22Rv1 (cell line): ENCODE measurements at regions not wholly inside any gene's neighbourhood (a gene's known extent, or its start where the extent isn't known, plus 50 kb on each side); places are given as distances from the start of the nearest gene placed in this dataset.
"Not testable (repeated sequence)": the region's sequence is repeated elsewhere in the genome, so short reads cannot be mapped to it uniquely, and the experiment has no call there.

Source experiments
- H3K27ac ChIP-seq: fragments of 450-650 bp; 2 replicates; pipeline ENCODE4 v1.5.1; 2017
- ZFX ChIP-seq: fragments of 450-650 bp; IDR thresholded peaks from 2 replicates; pipeline ENCODE4 v1.6.1; 2017; ENCODE audit warnings: antibody characterized with exemption, borderline replicate concordance
- TF ChIP-seq, protein P1 (sequence below): fragments of 450-650 bp; IDR thresholded peaks from 2 replicates; pipeline ENCODE4 v1.5.1; 2017; ENCODE audit warnings: mild to moderate bottlenecking

- no peak overlapping the region for H3K27ac ChIP-seq
- TF ChIP-seq, protein P1, sequence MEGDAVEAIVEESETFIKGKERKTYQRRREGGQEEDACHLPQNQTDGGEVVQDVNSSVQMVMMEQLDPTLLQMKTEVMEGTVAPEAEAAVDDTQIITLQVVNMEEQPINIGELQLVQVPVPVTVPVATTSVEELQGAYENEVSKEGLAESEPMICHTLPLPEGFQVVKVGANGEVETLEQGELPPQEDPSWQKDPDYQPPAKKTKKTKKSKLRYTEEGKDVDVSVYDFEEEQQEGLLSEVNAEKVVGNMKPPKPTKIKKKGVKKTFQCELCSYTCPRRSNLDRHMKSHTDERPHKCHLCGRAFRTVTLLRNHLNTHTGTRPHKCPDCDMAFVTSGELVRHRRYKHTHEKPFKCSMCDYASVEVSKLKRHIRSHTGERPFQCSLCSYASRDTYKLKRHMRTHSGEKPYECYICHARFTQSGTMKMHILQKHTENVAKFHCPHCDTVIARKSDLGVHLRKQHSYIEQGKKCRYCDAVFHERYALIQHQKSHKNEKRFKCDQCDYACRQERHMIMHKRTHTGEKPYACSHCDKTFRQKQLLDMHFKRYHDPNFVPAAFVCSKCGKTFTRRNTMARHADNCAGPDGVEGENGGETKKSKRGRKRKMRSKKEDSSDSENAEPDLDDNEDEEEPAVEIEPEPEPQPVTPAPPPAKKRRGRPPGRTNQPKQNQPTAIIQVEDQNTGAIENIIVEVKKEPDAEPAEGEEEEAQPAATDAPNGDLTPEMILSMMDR, result no peak
- no peak for TF ChIP-seq ZFX
Measured at GRCh38 chr1:242673652-242674051, 149.2 kb upstream of the PLD5 start.

DNA sequence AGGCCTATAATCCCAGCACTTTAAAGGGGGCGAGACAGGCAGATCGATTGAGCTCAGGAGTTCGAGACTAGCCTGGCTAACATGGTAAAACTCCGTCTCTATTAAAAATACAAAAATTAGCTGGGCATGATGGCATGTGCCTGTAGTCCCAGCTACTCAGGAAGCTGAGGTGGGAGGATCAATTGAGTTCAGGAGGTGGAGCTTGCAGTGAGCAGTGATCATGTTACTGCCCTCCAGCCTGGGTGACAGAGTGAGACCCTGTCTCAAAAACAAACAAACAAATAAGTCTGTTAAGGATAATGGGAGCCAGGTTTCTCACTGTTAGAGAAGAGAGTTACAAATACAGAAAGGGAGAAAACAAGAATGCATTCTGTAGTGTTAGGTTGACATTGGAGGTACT lies 148.7 kb upstream of the PLD5 start:
- not testable (repeated sequence) for H3K27ac ChIP-seq

DNA sequence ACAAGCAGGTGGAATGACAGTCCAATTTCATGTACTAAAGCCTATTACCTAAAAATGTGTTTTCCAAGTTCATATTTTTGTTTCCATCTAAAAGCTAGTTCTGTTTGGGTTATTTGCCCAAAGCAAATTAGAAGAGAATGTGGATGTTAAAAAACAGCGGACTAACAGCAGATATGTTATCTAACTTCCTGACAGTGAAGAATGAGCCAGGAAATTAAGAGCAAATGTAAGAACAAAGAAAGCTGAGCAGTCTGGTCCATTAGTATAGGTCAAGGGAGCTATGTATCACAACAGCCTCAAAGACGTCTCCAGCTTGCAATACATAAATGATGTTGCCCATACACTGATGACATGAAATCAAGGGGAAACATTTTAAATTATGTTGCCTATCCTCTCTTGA lies 145.5 kb upstream of the PLD5 start:
- TF ChIP-seq, protein P1, result no peak
- no peak for TF ChIP-seq ZFX
- H3K27ac ChIP-seq, result no peak overlapping the region

GRCh38 chr1:242662886-242663285 lies 138.4 kb upstream of the PLD5 start:
- TF ChIP-seq ZFX, result no peak
- TF ChIP-seq, protein P1, result no peak
- no peak overlapping the region for H3K27ac ChIP-seq

DNA sequence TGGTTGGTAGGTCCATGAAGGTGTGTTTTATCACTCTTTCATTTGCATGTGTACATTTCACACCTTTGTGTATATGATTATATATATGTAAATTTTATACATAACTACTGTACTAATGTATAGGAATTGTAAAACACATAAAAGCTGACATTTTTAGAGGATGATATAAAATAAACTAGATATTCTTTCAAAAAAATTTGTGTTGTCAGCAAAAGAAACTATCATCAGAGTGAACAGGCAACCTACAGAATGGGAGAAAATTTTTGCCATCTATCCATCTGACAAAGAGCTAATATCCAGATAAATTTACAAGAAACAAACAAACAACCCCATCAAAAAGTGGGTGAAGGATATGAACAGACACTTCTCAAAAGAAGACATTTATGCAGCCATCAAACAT lies 129.3 kb upstream of the PLD5 start:
- H3K27ac ChIP-seq, result not testable (repeated sequence)

- TF ChIP-seq ZFX, result no peak
- TF ChIP-seq, protein P1, result peak; percentile 69
- no peak overlapping the region for H3K27ac ChIP-seq
Measured at GRCh38 chr1:242651817-242652216, 127.3 kb upstream of the PLD5 start.

- H3K27ac ChIP-seq, result no peak overlapping the region
- no peak for TF ChIP-seq ZFX
- TF ChIP-seq, protein P1, result no peak
Measured at GRCh38 chr1:242641461-242641860, 117.0 kb upstream of the PLD5 start.

GRCh38 chr1:242639104-242639503 lies 114.6 kb upstream of the PLD5 start:
- H3K27ac ChIP-seq, result no peak overlapping the region
- TF ChIP-seq, protein P1, result no peak
- no peak for TF ChIP-seq ZFX

DNA sequence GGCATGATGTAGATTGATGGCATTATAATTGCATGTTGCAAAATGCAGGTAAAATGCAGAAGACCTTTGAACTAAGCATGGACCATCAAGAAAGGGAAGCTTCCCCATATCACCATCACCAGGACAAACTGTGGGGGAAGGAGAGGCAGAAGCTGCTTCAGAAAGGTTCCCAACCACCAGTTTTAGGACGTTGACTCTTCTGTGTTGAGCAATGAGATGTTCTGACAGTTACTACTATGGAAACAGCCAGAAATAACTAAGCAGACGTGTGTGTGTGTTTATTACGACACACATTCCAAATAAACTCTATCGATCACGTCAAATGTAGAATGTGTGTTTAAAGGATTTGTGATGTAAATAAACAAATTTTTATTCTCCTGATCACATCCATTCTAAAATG lies 110.2 kb upstream of the PLD5 start:
- no peak overlapping the region for H3K27ac ChIP-seq
- TF ChIP-seq, protein P1, result no peak
- no peak for TF ChIP-seq ZFX
